Astrocyte of the spinal cord (primary cell): ENCODE measurements at regions not wholly inside any gene's neighbourhood (a gene's known extent, or its start where the extent isn't known, plus 50 kb on each side); places are given as distances from the start of the nearest gene placed in this dataset.

Experiments
- DNase-seq: peaks from one replicate; pipeline ENCODE4 v3.0.0; 2011; ENCODE audit warnings: low read depth, low spot score
- H3K4me3 ChIP-seq: 2 replicates; pipeline ENCODE4 v1.5.1; 2011; ENCODE audit warnings: low read depth, mild to moderate bottlenecking, low read length, moderate library complexity
- CTCF ChIP-seq: IDR thresholded peaks from 2 replicates; pipeline ENCODE4 v1.5.1; 2012; ENCODE audit warnings: low read depth, mild to moderate bottlenecking, low read length, inconsistent platforms
- in situ Hi-C: cut with HindIII; loops from 2 replicates; pipeline ENCODE4 v1.10.0; 2017; ENCODE audit warnings: low sequenced_read_pairs

GRCh38 chr16:86971251-86971650, 345.9 kb downstream of the C16orf95 start:
- in situ Hi-C loops, result no loop called here
- no peak for DNase-seq
- no peak for TF ChIP-seq CTCF
- no peak overlapping the region for H3K4me3 ChIP-seq

- TF ChIP-seq CTCF, result no peak
- H3K4me3 ChIP-seq, result no peak overlapping the region
- in situ Hi-C loops, result no loop called here
- no peak for DNase-seq
These were observed 343.1 kb downstream of the C16orf95 start for GRCh38 chr16:86974120-86974519.

- in situ Hi-C loops, result no loop called here
- peak; percentile 98 for DNase-seq
- H3K4me3 ChIP-seq, result no peak overlapping the region
- TF ChIP-seq CTCF, result no peak
These were observed 341.7 kb downstream of the C16orf95 start for GRCh38 chr16:86975445-86975844.

GRCh38 chr16:86977076-86977676, 340.0 kb downstream of the C16orf95 start:
- in situ Hi-C loops, result no loop called here

GRCh38 chr16:86978445-86979030, 338.7 kb downstream of the C16orf95 start:
- no peak for TF ChIP-seq CTCF
- DNase-seq, result no peak
- no peak overlapping the region for H3K4me3 ChIP-seq
- in situ Hi-C loops, result no loop called here

More at GRCh38 chr16:86977076-86977676, 340.0 kb downstream of the C16orf95 start:
- no peak overlapping the region for H3K4me3 ChIP-seq
- DNase-seq, result no peak
- no peak for TF ChIP-seq CTCF

GRCh38 chr16:86979061-86979460, 338.1 kb downstream of the C16orf95 start:
- no peak overlapping the region for H3K4me3 ChIP-seq
- no peak for TF ChIP-seq CTCF
- DNase-seq, result no peak
- in situ Hi-C loops, result no loop called here
